Fibroblast of skin of scalp (primary cell): ENCODE measurements at regions not wholly inside any gene's neighbourhood (a gene's known extent, or its start where the extent isn't known, plus 50 kb on each side); places are given as distances from the start of the nearest gene placed in this dataset.
A peak's percentile ranks its signal among the peaks of the same experiment; 100 is the strongest.
"Not testable (repeated sequence)": the region's sequence is repeated elsewhere in the genome, so short reads cannot be mapped to it uniquely, and the experiment has no call there.

Source experiments
- DNase-seq: peaks from one replicate; pipeline ENCODE4 v3.0.0-alpha.2; 2013

DNA sequence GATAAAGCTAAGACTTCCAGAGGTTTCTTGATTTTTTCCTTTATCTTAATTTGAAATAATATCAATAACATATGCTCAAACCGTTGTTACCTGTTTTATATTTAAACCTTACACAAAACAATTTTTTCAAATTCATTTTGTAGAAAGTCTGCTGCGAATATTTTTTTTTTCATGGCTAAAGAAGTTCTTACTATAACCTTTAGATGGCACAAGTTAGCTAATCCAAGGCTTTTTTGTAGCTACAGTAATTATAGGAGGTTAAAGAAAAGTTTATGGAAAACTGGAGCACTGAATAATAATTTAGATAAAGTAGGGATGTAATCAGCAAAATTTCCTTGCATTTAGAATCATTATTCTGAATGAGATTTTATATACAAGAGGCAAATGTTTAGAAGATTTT is 78.0 kb upstream of the PNPT1 start:
- peak; percentile 58 for DNase-seq

DNA sequence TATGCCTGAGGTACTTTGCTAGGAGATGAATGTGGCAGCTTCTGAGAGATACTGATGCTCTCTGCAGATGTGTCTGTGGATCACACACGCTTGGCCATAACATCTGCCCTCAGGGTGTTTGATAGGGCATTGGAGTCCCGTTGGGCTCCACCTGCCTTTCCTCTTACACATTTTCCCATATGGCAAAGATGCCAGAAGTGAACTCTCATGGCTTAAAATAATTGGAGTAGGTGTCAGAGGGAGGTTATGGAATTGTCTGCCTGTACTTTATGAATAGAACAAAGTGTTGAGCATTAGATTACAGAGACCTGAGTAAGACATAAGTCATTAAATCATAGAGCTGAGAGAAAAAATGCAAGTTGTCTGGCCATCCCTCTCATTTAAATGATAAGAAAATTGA is 75.3 kb upstream of the PNPT1 start:
- no peak for DNase-seq

DNA sequence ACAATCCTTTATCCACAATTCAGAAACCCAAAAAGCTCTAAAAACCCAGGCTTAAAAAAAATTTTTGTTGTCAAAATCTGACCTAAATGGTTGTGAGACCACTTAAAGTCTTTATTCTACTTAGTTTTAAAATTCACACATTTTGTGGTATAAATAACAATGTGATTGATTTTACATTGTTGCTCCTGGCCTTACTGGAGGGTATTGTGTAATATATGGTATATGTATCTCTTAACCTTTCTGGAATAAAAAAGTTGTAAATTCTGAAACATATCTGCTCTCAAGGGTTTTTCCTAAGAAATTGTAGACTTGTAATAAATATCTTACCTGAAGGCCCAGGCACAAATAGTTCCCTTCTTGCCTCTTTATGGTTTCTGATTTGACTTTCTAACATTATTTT is 73.3 kb upstream of the PNPT1 start:
- no peak for DNase-seq

DNA sequence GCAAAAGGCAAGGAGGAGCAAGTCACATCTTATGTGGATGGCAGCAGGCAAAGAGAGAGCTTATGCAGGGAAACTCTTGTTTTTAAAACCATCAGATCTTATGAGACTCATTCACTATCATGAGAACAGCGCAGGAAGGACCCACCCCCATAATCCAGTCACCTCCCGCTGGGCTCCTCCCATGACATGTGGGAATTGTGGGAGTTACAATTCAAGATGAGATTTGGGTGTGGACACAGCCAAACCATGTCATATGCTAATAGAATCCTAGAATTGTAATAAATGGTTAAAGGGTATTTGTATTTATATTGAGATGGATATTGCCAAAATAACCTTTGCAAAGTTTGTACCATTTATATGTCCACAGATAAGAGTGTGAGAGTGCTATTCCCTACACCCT is 72.1 kb upstream of the PNPT1 start:
- not testable (repeated sequence) for DNase-seq

DNA sequence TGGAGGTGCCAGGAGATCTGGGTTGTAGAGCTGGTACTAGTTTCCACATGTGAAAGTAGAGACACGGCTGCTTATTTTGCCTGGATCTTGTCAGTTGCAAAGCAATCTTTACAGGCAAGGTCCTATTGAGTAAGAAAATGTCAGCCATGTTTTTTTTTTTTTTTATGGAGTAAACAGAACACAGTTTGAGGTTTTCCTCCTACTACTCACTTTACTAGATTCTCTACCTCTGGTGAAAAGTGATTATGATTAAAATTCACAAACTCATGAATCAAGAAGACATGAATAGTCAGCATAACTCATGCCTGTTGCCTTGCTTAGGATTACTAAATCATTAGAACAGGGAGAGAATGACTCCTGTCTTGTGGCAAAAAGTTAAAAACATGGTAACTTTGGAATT is 70.1 kb upstream of the PNPT1 start:
- DNase-seq: no peak

DNA sequence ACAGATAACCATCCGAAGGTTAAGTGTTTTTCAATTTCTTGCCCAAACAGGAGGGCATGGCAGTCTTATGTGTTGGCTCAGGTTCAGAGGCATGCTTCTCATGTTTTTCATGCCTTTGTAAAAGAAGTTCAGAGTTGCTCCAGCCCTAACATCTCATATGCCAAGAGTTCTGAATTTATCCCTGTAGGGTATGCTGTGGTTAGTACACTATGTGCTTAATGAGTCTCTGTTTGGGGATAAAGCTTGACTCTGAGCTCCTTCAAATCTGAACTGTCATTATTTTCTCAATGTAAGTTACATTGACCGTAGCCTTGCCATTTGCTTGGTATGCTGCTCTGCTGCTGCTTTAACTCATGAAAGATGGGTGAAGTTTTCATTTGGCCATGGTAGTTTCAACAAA is 67.9 kb upstream of the PNPT1 start:
- peak; percentile 18 for DNase-seq

DNA sequence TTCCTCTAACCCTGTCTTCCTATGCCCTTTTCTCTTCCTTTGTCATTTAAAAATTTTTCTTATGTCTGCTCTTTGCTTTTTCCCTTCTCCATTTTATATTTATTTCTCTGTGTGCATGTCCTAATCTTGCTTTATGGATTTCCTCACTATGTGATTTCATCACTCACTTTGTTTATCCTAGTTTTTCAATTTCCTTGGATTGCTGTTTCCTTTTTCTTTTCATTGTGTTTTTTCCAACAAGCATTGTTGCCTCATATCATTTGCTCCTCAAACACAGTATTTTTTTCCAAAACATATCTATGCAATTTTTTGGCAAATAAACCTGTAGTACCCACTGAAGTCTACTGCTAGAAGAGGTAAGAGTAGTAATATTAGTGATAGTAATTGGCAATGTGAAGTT is 67.4 kb upstream of the PNPT1 start:
- no peak for DNase-seq

DNA sequence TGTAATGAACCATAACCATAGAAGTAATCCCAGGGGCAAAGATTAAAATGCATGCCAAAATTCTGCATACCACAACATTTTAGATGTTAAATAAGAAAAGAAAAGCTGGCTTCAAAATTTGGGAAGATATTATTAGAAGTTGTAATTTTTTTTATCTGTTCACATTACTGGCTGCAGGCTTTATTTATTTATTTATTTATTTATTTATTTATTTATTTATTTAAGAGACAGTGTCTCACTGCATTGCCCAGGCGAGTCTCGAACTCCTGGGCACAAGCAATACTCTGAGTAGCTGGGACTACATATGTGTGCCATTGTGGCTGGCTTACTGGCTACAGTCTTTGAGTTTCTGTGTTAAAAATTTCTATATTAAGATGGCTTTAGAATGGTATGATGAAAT is 66.5 kb upstream of the PNPT1 start:
- no peak for DNase-seq

DNA sequence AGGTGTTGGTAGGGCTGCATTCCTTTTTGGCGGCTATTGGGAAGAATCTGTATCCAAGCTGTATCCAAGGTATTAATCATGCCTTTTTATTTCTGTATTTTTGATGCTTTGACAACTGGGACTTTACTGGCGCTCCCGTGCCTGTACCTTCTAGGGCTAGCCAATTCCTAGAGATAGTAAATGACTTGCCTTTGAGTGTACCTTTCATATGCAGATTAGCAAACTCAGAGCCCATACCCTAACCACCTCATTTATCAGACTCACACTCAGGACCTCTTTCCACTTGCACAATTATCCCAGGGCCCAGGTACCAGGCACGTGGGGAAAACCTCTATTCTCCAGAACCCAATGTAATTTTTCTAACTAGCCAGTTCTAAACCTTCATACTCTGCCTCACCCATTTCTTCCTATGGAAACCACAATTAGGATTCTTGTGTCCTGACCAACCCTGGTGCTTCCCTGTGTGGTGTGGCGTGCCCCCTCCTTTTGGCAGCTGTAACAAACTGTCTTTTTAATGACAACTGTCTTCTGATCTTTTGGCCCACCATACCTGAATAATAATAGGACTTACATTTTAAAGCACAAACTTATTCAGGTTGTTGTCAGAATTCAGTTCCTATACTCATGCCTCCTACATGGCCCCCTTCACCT is 65.8 kb upstream of the PNPT1 start:
- no peak for DNase-seq

DNA sequence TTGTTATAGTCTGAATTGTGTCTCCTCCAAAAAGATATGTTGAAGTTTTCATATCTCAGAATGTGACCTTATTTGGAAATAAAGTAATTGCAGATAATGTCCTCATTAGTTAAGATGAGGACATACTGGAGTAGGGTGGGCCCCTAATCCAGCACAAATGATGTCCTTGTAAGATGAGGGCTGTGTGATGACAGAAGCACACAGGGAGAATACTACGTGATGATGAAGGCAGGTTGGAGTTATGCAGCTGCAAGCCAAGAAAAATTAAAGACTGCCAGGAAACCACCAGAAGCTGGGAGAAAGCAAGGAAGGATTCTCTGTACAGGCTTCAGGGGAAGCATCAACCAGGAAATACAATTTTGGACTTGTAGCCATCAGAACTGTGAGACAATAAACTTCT is 58.3 kb upstream of the PNPT1 start:
- peak; percentile 15 for DNase-seq

DNA sequence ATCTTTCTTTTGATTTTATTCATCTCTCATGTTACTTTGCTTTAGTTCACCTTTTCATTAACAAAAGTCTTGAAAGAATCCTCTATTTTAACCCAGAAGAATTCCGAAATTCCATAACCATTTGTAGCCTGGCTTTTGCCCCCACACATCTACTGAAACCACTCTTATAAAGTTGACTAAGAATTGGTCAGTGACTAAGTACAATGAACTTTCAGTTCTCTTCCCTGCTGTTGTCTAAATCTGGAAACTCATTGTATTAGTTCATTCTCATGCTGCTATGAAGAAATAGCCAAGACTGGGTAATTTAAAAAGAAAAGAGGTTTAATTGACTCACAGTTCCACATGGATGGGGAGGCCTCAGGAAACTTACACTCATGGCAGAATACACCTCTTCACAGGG is 49.9 kb upstream of the PNPT1 start:
- peak; percentile 53 for DNase-seq
